ENCODE measurements at regions not wholly inside any gene's neighbourhood (a gene's known extent, or its start where the extent isn't known, plus 50 kb on each side); places are given as distances from the start of the nearest gene placed in this dataset.

DNA sequence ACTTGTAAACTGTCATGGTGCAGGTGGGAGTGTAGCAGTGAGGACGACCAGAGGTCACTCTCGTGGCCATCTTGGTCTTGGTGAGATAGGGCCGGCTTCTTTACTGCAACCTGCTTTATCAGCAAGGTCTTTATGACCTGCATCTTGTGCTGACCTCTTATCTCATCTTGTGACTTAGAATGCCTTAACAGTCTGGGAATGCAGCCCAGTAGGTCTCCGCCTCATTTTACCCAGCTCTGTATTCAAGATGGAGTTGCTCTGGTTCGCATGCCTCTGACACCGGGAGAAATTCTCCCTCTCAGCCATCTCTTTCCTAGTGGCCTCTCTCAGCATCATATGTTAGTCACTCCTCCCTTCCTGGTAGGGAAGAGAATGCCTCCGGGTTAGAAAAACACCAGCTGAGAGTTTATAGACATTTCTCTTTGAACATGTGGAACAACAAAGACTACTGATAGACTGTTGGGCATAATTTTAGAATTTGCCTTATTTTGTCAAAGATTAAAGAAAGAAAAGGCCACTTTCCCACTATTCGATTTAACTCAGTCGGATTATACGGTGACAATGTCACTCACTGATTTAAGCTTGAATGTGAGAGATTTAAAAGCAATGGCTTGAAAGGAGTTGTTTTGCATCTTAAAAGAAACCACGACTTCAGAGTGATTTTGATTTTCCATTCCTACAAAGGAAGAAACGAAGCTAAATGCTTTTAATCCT, 67.9 kb upstream of the SNX9 start (continued):
- TF ChIP-seq, protein P1, sequence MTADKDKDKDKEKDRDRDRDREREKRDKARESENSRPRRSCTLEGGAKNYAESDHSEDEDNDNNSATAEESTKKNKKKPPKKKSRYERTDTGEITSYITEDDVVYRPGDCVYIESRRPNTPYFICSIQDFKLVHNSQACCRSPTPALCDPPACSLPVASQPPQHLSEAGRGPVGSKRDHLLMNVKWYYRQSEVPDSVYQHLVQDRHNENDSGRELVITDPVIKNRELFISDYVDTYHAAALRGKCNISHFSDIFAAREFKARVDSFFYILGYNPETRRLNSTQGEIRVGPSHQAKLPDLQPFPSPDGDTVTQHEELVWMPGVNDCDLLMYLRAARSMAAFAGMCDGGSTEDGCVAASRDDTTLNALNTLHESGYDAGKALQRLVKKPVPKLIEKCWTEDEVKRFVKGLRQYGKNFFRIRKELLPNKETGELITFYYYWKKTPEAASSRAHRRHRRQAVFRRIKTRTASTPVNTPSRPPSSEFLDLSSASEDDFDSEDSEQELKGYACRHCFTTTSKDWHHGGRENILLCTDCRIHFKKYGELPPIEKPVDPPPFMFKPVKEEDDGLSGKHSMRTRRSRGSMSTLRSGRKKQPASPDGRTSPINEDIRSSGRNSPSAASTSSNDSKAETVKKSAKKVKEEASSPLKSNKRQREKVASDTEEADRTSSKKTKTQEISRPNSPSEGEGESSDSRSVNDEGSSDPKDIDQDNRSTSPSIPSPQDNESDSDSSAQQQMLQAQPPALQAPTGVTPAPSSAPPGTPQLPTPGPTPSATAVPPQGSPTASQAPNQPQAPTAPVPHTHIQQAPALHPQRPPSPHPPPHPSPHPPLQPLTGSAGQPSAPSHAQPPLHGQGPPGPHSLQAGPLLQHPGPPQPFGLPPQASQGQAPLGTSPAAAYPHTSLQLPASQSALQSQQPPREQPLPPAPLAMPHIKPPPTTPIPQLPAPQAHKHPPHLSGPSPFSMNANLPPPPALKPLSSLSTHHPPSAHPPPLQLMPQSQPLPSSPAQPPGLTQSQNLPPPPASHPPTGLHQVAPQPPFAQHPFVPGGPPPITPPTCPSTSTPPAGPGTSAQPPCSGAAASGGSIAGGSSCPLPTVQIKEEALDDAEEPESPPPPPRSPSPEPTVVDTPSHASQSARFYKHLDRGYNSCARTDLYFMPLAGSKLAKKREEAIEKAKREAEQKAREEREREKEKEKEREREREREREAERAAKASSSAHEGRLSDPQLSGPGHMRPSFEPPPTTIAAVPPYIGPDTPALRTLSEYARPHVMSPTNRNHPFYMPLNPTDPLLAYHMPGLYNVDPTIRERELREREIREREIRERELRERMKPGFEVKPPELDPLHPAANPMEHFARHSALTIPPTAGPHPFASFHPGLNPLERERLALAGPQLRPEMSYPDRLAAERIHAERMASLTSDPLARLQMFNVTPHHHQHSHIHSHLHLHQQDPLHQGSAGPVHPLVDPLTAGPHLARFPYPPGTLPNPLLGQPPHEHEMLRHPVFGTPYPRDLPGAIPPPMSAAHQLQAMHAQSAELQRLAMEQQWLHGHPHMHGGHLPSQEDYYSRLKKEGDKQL (CRISPR knock-in tag; IDR thresholded peaks at IDR 0.05; ENCODE audit: borderline replicate concordance), result no peak
- TF ChIP-seq, protein P2, sequence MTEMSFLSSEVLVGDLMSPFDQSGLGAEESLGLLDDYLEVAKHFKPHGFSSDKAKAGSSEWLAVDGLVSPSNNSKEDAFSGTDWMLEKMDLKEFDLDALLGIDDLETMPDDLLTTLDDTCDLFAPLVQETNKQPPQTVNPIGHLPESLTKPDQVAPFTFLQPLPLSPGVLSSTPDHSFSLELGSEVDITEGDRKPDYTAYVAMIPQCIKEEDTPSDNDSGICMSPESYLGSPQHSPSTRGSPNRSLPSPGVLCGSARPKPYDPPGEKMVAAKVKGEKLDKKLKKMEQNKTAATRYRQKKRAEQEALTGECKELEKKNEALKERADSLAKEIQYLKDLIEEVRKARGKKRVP (CRISPR knock-in tag; IDR thresholded peaks at IDR 0.05), result peak; percentile 83
- TF ChIP-seq, protein P3, sequence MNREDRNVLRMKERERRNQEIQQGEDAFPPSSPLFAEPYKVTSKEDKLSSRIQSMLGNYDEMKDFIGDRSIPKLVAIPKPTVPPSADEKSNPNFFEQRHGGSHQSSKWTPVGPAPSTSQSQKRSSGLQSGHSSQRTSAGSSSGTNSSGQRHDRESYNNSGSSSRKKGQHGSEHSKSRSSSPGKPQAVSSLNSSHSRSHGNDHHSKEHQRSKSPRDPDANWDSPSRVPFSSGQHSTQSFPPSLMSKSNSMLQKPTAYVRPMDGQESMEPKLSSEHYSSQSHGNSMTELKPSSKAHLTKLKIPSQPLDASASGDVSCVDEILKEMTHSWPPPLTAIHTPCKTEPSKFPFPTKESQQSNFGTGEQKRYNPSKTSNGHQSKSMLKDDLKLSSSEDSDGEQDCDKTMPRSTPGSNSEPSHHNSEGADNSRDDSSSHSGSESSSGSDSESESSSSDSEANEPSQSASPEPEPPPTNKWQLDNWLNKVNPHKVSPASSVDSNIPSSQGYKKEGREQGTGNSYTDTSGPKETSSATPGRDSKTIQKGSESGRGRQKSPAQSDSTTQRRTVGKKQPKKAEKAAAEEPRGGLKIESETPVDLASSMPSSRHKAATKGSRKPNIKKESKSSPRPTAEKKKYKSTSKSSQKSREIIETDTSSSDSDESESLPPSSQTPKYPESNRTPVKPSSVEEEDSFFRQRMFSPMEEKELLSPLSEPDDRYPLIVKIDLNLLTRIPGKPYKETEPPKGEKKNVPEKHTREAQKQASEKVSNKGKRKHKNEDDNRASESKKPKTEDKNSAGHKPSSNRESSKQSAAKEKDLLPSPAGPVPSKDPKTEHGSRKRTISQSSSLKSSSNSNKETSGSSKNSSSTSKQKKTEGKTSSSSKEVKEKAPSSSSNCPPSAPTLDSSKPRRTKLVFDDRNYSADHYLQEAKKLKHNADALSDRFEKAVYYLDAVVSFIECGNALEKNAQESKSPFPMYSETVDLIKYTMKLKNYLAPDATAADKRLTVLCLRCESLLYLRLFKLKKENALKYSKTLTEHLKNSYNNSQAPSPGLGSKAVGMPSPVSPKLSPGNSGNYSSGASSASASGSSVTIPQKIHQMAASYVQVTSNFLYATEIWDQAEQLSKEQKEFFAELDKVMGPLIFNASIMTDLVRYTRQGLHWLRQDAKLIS (CRISPR knock-in tag; IDR thresholded peaks at IDR 0.05), result no peak
- TF ChIP-seq KLF6 (CRISPR knock-in tag; IDR thresholded peaks at IDR 0.05; ENCODE audit: borderline replicate concordance) (peak; percentile 98), EP400 (IDR thresholded peaks at IDR 0.05) (no peak), SMC3 (conservative IDR thresholded peaks at IDR 0.05; ENCODE audit: insufficient read depth, low read depth, low read length) (no peak), NFATC3 (IDR thresholded peaks at IDR 0.05) (no peak), HMGN3 (IDR thresholded peaks at IDR 0.05; ENCODE audit: borderline replicate concordance, extremely low read depth, insufficient read length, low read depth, low read length) (no peak), HMG20B (CRISPR knock-in tag; IDR thresholded peaks at IDR 0.05) (no peak), NFXL1 (CRISPR knock-in tag; IDR thresholded peaks at IDR 0.05) (peak; percentile 89), ZNF444 (CRISPR knock-in tag; IDR thresholded peaks at IDR 0.05) (no peak), ZNF707 (CRISPR knock-in tag; conservative IDR thresholded peaks at IDR 0.05) (peak; percentile 83)
- TF ChIP-seq, protein P4, sequence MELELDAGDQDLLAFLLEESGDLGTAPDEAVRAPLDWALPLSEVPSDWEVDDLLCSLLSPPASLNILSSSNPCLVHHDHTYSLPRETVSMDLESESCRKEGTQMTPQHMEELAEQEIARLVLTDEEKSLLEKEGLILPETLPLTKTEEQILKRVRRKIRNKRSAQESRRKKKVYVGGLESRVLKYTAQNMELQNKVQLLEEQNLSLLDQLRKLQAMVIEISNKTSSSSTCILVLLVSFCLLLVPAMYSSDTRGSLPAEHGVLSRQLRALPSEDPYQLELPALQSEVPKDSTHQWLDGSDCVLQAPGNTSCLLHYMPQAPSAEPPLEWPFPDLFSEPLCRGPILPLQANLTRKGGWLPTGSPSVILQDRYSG (tag; conservative IDR thresholded peaks at IDR 0.05; ENCODE audit: low read depth), result peak; percentile 99
- TF ChIP-seq, protein P5, sequence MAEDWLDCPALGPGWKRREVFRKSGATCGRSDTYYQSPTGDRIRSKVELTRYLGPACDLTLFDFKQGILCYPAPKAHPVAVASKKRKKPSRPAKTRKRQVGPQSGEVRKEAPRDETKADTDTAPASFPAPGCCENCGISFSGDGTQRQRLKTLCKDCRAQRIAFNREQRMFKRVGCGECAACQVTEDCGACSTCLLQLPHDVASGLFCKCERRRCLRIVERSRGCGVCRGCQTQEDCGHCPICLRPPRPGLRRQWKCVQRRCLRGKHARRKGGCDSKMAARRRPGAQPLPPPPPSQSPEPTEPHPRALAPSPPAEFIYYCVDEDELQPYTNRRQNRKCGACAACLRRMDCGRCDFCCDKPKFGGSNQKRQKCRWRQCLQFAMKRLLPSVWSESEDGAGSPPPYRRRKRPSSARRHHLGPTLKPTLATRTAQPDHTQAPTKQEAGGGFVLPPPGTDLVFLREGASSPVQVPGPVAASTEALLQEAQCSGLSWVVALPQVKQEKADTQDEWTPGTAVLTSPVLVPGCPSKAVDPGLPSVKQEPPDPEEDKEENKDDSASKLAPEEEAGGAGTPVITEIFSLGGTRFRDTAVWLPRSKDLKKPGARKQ (CRISPR knock-in tag; IDR thresholded peaks at IDR 0.05), result no peak; the same call in none of the 2 replicates

Data from K562 (cell line).